ENCODE measurements at regions not wholly inside any gene's neighbourhood (a gene's known extent, or its start where the extent isn't known, plus 50 kb on each side); places are given as distances from the start of the nearest gene placed in this dataset.

DNA sequence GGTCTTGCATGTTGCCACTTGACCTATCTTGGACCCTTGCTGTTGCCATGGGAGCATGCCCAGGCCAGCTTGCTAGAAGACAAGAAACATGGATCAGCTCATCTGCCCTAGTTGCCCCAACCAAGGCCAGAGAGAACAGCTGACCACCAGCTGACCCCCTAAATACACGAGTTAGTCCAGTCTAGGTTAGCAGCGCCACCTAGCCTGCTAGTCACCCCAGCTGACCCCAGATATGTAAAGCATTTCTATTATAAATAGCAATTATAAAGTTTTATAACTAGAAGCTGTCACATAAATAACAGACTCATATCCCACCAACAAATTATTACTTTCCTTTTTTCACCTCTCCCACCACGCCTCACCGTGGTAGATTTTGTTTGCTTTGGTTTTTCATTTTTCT lies 387.8 kb downstream of the RASEF start:
- Mint-ChIP-seq H3K4me1 (no peaks in the 10 kb centered on the region), H3K27ac (no peak overlapping the region), H3K4me3 (no peak overlapping the region), H3K9me3 (ENCODE audit: insufficient read depth) (no peaks in the 10 kb centered on the region), H3K27me3 (no peaks in the 10 kb centered on the region)
- Histone ChIP-seq H3K4me3 (ENCODE audit: control extremely low read depth in 1 of 5, extremely low read depth in 1 of 5, insufficient read depth in 1 of 5, low read depth in 2 of 5, low read length in 4 of 5) (no peak overlapping the region), H3K36me3 (replicated peaks in 1 of 2; ENCODE audit: control extremely low read depth in 1 of 2, control insufficient read depth in 1 of 2, extremely low read depth in 1 of 2, insufficient read depth in 2 of 2, low read length in 1 of 2) (no peaks in the 10 kb centered on the region), H3K9ac (ENCODE audit: low read length) (no peak overlapping the region), H3K27ac (ENCODE audit: low read length in 2 of 2) (no peak overlapping the region), H2AFZ (ENCODE audit: insufficient read depth, low read depth, low read length, poor library complexity, severe bottlenecking) (no peak overlapping the region), H3K4me2 (replicated peaks; ENCODE audit: low read depth, low read length, poor library complexity, severe bottlenecking) (no peak overlapping the region), H3K4me1 (ENCODE audit: control insufficient read depth in 2 of 2, insufficient read depth in 2 of 2, low read length in 2 of 2) (no peaks in the 10 kb centered on the region), H4K20me1 (ENCODE audit: control insufficient read depth, insufficient read depth, low read length, poor library complexity, severe bottlenecking) (no peaks in the 10 kb centered on the region), H3K27me3 (replicated peaks in 1 of 4; ENCODE audit: control extremely low read depth in 1 of 4, control insufficient read depth in 3 of 4, insufficient read depth in 4 of 4, low read length in 3 of 4) (no peaks in the 10 kb centered on the region), H3K9me3 (ENCODE audit: control extremely low read depth in 1 of 3, control insufficient read depth in 2 of 3, insufficient read depth in 1 of 3, low read length in 2 of 3) (no peaks in the 10 kb centered on the region), H3K79me2 (ENCODE audit: control insufficient read depth, insufficient read depth, low read length) (no peaks in the 10 kb centered on the region)
- DNase-seq: no peak
- TF ChIP-seq, protein P1, sequence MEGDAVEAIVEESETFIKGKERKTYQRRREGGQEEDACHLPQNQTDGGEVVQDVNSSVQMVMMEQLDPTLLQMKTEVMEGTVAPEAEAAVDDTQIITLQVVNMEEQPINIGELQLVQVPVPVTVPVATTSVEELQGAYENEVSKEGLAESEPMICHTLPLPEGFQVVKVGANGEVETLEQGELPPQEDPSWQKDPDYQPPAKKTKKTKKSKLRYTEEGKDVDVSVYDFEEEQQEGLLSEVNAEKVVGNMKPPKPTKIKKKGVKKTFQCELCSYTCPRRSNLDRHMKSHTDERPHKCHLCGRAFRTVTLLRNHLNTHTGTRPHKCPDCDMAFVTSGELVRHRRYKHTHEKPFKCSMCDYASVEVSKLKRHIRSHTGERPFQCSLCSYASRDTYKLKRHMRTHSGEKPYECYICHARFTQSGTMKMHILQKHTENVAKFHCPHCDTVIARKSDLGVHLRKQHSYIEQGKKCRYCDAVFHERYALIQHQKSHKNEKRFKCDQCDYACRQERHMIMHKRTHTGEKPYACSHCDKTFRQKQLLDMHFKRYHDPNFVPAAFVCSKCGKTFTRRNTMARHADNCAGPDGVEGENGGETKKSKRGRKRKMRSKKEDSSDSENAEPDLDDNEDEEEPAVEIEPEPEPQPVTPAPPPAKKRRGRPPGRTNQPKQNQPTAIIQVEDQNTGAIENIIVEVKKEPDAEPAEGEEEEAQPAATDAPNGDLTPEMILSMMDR (IDR thresholded peaks at IDR 0.05): no peak
- TF ChIP-seq EZH2 (IDR thresholded peaks at IDR 0.05; ENCODE audit: borderline replicate concordance, insufficient read depth, low read depth, low read length, poor library complexity, severe bottlenecking): no peak
- WGBS (ENCODE audit: insufficient coverage): no CpG with 5 or more reads among the region's 4 CpGs
- ATAC-seq (ENCODE audit: low read depth): no peak
- POLR2A ChIA-PET: no interaction called here
- intact Hi-C loops (cut with micrococcal nuclease): no loop called here
- CTCF ChIA-PET: interaction anchor here (0.6 kb wide), 1 partner anchor 463 kb away, joined by 4 read pairs; no protein-coding TSS in a partner anchor

DNA sequence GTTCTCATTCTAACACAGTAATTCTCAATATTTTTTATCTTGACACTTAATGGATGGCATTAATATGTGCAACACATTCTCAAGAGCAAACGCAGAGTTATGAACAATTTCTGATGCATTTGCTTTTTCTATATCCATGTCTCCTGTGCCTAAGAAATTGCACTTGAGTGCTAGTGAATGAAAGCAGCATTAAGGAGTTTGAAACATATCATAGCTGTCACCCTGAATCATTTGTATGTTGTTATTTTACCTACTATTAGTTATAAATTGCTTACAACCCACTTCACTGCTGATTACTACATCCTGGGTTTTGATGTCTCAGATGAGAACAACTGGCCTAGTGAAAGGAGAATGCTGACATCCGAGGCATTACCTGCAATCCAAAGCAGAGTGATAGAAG lies 387.3 kb downstream of the RASEF start:
- no peaks in the 10 kb centered on the region for H3K27me3 Mint-ChIP-seq
- no peak overlapping the region for H3K27ac Mint-ChIP-seq
- ChIA-PET POLR2A (no interaction called here), CTCF (no interaction called here)
- H3K4me3 ChIP-seq (ENCODE audit: control extremely low read depth in 1 of 5, extremely low read depth in 1 of 5, insufficient read depth in 1 of 5, low read depth in 2 of 5, low read length in 4 of 5): no peak overlapping the region
- no peak overlapping the region for H2AFZ ChIP-seq (ENCODE audit: insufficient read depth, low read depth, low read length, poor library complexity, severe bottlenecking)
- no peak overlapping the region for H3K4me3 Mint-ChIP-seq
- WGBS (ENCODE audit: insufficient coverage): no CpG with 5 or more reads among the region's 2 CpGs
- DNase-seq (no peak), ATAC-seq (ENCODE audit: low read depth) (no peak)
- H3K4me1 Mint-ChIP-seq: no peaks in the 10 kb centered on the region
- intact Hi-C loops (cut with micrococcal nuclease): no loop called here
- no peaks in the 10 kb centered on the region for H3K79me2 ChIP-seq (ENCODE audit: control insufficient read depth, insufficient read depth, low read length)
- H3K9me3 Mint-ChIP-seq (ENCODE audit: insufficient read depth): no peaks in the 10 kb centered on the region
- H3K9me3 ChIP-seq (ENCODE audit: control extremely low read depth in 1 of 3, control insufficient read depth in 2 of 3, insufficient read depth in 1 of 3, low read length in 2 of 3): no peaks in the 10 kb centered on the region
- H3K36me3 ChIP-seq (replicated peaks in 1 of 2; ENCODE audit: control extremely low read depth in 1 of 2, control insufficient read depth in 1 of 2, extremely low read depth in 1 of 2, insufficient read depth in 2 of 2, low read length in 1 of 2): no peaks in the 10 kb centered on the region
- H3K4me2 ChIP-seq (replicated peaks; ENCODE audit: low read depth, low read length, poor library complexity, severe bottlenecking): no peak overlapping the region
- no peaks in the 10 kb centered on the region for H3K4me1 ChIP-seq (ENCODE audit: control insufficient read depth in 2 of 2, insufficient read depth in 2 of 2, low read length in 2 of 2)
- no peak overlapping the region for H3K27ac ChIP-seq (ENCODE audit: low read length in 2 of 2)
- TF ChIP-seq, protein P1 (IDR thresholded peaks at IDR 0.05): no peak
- no peak for TF ChIP-seq EZH2 (IDR thresholded peaks at IDR 0.05; ENCODE audit: borderline replicate concordance, insufficient read depth, low read depth, low read length, poor library complexity, severe bottlenecking)
- H3K27me3 ChIP-seq (replicated peaks in 1 of 4; ENCODE audit: control extremely low read depth in 1 of 4, control insufficient read depth in 3 of 4, insufficient read depth in 4 of 4, low read length in 3 of 4): no peaks in the 10 kb centered on the region
- H4K20me1 ChIP-seq (ENCODE audit: control insufficient read depth, insufficient read depth, low read length, poor library complexity, severe bottlenecking): no peaks in the 10 kb centered on the region
- H3K9ac ChIP-seq (ENCODE audit: low read length): no peak overlapping the region
